Left ventricle myocardium superior (tissue), 1 donor: ENCODE measurements at regions not wholly inside any gene's neighbourhood (a gene's known extent, or its start where the extent isn't known, plus 50 kb on each side); places are given as distances from the start of the nearest gene placed in this dataset. TPM values are rescaled to one million over a fixed set of nuclear protein-coding genes. Genes with fewer than 3 reads are reported as not detected.

Experiments used
- ATAC-seq: fragments of 200-7000 bp; cut with Tn5 transposase; one replicate; pipeline ENCODE4 v1.9.1; 2020; ENCODE audit warnings: mild to moderate bottlenecking, moderate library complexity
- DNase-seq: peaks from one replicate; pipeline ENCODE4 v3.0.0-alpha.2; 2020
- intact Hi-C: fragments of 100-400 bp; cut with micrococcal nuclease; formaldehyde crosslinking; loops from one replicate; pipeline ENCODE4 v1.11.0; 2022
- microRNA-seq: library from miRNA; unstranded; fragments of <30 nt; microRNA quantifications from one replicate; pipeline ENCODE4 v1.2.0, GENCODE V29; 2020; ENCODE audit warnings: borderline number of aligned reads
- donor health status: DM: no; HTN: yes; CAD: no; lungs with severe emphysema.

DNA sequence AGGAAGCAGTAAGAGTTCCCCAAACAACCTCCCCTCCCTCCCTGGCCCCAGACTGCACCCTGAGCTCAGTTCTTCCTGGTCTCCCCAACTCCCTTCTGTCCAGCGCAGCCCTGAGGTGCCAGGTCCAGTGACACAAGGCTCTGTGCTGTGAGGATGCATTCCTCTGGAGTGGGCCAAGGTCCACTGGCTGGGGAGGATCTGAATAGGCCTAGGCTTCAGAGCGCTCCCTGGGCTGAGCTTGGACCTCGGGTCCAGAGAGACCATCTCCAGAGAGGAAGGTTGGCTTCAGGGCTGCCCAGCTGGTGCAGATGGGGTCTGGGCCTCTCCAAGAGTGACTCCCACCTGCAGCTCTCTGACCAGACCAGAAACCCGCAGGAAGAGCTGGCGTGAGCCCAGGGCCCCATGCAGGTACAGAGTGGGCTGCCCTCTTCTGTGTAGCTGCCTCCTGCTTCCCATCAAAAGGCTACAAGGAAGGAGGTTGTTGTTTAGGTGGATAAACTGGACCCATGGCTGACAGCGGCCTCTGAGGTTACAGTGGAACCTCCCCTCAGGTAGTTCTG lies 52.3 kb upstream of the MLN start:
- intact Hi-C loops: no loop called here

DNA sequence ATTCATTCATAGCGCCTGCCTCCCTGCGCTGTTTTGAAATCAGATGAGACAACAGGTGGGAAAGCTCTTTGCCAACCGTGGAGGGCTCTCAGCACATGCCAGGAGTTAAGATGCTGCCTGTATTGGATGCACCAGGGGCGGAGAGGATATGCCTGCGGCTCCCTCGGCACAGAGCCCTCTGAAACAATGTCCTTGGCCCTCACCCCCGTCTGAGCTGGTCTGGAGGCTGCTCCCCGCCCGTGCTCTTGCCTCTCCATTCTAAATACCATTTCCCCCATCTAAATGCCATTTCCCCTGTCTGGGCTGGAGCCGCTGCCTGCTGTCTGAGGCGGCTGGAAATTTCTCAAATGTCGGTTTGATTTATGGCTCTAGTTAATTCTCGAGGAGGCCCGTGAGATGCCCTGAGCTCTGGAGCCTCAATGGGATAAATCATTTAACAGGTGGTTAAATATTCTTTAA lies 50.8 kb upstream of the MLN start:
- DNase-seq (no peak), ATAC-seq (no peak)
- intact Hi-C loops: no loop called here

More for the DNA sequence above, 52.3 kb upstream of the MLN start:
- DNase-seq: no peak
- no peak for ATAC-seq

DNA sequence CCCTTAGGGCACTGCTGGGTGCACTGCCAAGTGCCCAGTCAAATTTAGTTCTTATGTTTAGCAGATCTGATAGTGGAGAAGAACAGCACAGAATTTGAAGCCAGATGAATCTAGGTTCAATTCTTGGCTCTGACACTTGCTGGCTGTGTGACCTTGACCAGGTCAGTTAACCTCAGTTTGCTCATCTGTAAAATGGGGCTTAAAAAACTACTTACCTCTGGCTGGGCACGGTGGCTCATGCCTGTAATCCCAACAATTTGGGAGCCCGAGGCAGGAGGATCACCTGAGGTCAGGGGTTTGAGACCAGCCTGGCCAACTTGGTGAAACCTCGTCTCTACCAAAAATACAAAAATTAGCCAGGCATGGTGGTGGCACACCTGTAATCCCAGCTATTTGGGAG lies 49.9 kb upstream of the MLN start:
- intact Hi-C loops: no loop called here
- no peak for ATAC-seq
- DNase-seq: no peak

Small RNA genes lying in the stretch of these regions (microRNA-seq; reads per million reads assigned to microRNA genes)
- not detected for gene MIR7159
